Fibroblast of gingiva (primary cell): ENCODE measurements at regions not wholly inside any gene's neighbourhood (a gene's known extent, or its start where the extent isn't known, plus 50 kb on each side); places are given as distances from the start of the nearest gene placed in this dataset.

Source experiments
- DNase-seq: peaks from one replicate; pipeline ENCODE4 v3.0.0-alpha.2; 2011; ENCODE audit warnings: low read depth

DNA sequence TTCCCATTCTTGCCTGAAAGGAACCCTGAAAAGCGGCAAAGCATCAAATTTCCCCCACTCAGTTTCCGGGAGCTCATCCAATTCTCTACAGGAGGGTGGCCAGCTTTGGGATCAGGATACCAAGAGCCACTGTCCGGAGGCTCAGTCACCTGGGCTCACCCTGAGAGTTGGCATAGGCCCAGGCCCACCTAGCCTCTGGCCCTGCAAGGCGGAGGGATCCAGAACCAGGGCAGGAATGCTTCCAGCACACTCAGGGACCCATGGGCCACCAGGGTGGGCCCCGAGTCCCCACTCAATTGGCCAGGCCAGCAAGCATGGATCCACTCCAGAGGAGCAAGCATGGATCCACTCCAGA, 432.9 kb upstream of the MYT1L start:
- DNase-seq, result no peak

DNA sequence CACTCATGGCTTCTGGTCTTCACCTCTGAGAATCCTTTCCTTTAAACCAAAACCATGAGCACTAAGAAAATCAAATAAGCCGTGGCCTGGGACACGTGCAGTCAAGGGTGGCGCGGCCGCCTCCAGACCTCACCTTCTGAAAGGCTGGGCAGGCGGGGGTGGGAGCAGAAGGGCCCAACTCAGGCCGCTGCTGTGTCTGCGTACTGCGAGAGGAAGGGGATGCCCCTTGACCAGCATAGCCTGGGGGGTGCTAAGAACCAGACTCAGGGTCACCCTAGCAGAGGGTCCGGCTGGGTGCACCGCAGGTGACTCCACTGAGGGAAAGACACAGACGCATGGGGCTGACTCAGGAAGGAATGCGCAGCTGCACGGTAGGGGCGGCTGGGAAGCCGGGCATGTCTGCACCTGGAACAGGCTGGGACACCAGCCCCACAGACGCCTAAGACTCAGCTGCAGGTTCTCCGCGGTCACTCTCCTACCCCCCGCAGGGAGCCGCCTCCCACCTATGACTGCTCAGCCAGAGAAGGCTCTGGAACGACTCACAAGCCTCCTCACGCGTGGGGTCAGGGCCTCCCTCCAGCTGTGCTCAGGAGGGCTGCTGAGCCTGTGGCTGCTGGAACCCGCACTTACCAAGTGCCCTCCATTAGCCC, 432.4 kb upstream of the MYT1L start:
- DNase-seq, result no peak

DNA sequence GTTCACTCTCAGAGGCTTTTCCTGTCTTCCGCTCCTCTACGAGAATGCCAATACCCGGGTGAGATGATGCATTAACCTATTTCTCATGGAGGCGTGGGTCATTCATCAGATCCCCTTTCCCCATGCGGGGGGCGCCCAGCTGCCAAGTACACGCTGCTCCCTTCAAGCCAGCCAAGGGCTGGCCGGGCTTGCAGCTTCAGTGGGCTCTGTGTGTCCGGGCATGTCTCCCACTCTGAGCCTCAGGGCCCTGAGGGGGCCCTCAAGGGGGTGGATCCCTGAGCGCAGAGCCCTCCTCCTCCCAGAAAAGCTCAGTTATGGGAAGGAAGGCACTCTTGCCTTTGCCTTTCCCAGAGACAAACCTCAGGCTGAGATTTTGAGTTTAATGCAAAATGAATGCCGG, 431.8 kb upstream of the MYT1L start:
- DNase-seq, result no peak

DNA sequence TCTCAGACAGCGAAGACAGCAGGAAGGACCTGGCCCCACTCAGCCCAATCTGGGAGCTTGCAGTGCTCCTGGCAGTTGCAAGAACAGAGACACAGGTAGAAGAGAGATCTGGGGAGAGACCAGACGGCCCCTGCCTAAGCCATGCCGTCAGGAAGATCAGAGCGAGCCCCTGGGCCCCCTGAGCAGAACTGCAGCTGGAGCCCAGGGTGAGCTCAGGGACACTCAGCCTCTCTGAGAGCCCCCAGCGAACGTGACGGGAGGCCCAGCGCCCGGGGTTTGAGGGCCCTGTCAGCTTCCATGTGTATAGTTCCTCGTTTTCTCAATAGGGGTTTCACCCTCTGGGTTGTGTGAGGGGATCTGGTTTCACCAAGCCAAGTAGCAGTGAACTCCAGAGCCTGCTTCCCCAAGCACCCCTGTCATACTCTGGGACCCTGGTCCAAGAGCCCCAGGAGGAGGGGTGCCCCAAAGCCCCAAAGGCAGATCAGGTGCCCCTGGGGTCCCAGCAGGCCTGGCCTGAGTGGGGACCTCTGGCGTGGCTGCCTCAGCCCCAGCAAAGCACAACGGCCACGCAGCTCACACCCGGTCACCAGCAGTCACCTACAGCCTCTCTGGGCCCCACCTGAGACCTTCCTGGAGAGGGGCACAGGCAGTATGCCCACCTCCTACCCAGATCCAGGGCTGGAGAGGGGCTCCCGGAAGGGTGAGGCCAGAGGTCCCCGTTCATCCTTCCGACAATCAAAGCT, 431.3 kb upstream of the MYT1L start:
- no peak for DNase-seq

DNA sequence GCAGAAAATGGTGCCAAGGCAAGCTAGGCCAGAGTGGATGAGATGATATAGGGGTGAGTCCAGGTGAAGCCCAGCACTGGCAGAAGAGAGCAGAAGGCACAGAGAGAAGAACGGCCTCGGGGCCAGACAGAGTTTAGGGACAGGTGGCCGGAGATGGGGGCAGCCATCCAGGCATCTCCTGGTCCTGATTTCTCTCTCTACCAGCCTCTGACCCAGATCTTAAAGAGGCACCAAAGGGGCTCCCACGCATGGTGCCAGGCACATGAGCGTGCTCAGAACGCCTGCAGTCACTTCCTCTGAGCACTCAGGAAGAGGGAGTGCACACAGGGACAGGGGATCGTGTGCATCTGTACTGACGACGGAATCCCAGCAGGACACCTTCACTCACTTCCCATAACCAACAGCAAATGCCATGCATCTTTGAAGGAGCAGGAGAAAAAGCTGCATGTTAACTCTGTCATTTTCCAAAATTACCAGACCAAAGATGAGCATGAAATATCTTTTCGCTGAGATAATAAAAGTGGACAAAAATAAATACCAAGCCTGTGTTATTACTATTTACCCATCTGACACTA, 427.8 kb upstream of the MYT1L start:
- no peak for DNase-seq

DNA sequence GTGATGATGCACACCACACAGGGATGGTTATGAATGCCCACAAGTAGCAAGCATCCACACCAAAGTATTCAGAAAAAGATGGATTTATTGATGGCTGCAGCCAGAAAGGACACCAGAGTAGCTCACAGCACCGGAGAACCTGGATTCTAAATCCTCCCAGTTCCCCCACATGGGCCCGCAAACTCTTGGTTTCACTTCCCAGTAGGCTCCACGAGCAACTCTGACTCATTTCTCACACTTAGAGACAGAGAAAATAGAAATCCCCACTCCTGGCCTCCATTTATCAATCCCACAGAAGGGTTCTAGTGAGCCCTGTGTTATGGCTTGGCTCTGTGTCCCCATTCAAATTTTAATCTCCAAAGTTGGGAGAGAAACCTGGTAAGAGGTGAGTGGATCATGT, 426.7 kb upstream of the MYT1L start:
- DNase-seq, result no peak

DNA sequence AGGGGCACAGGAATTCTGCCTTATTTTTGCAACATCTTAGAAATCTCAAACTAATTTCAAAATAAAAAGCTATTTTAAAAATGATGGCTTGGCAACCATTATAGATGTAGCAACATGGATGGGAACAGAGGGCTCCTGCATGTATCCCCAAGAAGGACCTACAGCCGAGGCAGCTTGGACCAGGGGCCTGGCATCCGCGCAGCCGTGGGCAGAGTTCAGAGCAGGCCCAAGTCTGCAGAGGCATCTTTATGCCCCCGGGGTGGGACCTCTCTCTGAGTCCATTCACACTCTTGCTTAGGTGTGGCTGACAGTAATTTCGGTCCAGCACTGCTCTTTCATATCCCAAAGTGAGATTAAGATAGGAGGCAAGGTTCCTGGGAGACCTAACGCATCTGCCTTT, 425.8 kb upstream of the MYT1L start:
- no peak for DNase-seq

DNA sequence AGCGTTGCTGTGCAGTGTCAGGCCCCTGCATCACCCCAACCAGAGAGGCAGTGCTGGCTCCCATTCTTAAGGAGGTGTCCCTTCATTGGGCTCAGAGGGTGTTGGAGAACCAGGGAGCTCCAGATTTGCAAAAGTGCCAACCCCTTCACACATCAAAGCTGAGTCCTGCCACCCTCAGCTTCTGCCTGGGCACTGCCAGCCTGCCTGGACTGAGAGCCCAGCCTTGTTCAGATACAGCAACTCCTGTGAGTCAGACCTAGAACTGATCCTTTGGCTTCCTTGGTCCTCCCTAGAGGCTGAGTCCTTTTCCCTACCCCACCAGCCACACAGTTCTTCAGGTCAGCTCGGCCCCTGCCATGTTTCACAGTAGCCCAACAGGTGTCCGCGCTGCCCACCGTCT, 424.9 kb upstream of the MYT1L start:
- DNase-seq, result no peak

DNA sequence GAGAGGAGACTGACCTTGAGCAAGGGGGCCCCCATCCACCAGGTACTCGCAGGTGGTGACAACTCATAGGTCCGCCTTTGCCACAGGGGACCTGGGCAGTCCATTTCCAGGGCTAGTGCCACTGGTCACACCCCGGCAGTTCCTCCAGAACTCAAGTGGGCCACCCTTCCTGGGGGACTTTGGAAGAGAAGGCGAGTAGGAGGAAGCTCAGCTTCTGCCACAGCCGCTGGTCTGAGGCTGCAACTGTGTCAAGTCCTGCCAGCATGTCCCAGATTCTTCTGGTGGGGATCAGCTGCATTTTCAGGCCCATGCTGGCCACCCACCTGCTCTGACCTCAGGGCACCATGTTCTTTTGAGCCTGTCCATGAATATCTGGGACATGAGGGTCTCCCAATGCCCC, 423.9 kb upstream of the MYT1L start:
- DNase-seq, result no peak

DNA sequence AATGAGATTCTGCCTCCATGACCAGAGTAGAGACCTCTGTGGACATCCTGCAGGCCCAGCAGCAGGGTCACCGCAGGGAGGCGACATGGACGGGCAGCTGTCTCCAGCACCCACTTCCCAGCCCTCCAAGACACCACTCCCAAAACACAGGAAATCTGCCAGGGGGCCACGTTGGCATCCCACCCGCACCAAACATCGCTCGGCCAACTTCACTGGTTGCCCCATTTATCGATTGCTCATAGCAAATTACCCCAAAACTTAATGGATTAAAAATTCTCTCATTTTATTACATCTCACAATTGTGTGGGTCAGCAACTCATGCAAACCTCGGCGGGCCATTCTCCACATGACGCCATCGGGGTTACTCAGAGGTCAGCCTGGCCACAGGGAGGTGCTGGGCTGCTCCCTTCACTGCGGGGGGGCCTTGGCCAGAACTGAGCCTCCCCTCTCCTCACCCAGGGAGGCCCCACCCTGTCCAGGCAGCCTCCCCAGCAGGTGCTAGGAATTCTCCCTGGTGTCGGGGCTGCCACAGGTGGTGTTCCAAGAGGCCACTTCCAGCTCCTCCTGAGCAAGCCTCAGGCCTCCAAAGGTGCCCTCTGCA, 420.7 kb upstream of the MYT1L start:
- DNase-seq, result no peak

DNA sequence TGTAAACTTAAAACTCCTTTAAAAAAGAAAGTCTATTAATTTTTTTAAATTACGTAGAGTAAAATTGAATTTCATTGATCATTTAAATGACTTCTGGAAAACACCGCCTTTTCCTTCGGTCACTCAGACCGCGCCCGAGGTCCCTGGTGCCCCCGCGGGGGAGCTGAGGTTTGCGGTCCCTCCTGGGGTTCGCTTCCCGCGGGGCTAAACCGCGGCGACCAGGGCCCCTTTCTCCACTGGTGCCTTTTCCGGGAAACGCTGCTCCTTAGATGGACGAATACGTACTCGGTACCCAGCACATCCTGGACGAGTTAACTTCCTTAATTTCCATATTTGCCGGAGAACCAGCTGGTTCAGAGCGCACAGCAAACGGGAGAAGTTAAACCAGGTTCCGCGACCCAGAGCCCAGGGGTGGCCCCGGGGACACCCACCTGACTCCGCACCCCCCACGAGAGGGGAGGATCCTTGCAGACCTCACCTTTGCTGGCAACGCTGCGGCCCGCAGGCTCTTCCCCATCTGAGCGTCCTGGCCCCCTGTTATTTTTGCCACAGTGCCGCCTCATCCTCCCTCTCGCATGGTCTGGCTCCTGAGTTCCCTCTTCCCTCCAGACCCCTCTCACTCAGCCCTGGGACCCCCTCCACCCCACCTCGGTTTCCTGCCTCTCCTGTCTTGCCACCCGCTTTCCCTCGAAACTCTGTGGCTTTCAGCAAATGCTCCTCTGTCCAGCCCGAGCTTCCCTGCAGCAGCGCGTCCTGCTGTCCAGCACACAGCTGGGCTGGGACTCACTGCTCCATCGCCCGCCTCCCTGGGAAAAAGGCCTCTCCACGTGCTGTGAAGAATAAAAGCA, 420.0 kb upstream of the MYT1L start:
- DNase-seq, result no peak

DNA sequence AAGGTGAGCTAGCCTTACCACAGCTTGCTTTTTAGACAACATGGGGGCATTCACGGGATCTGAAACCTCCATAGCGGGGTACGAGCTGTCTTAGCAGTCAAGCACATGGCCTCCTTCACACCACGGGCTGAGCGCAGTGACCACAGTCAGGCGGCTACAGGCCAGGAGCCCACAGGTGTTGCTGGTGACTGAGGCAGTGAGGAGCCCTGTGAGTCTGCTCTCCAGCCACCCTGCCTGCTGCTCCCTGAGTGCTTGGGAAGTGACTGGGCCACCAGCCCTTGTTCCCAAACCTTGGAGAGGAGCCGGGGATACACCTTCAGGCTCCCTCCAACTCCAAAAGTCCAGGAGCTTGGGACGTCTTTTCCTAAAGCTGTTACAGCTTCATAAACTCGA, 418.1 kb upstream of the MYT1L start:
- no peak for DNase-seq

DNA sequence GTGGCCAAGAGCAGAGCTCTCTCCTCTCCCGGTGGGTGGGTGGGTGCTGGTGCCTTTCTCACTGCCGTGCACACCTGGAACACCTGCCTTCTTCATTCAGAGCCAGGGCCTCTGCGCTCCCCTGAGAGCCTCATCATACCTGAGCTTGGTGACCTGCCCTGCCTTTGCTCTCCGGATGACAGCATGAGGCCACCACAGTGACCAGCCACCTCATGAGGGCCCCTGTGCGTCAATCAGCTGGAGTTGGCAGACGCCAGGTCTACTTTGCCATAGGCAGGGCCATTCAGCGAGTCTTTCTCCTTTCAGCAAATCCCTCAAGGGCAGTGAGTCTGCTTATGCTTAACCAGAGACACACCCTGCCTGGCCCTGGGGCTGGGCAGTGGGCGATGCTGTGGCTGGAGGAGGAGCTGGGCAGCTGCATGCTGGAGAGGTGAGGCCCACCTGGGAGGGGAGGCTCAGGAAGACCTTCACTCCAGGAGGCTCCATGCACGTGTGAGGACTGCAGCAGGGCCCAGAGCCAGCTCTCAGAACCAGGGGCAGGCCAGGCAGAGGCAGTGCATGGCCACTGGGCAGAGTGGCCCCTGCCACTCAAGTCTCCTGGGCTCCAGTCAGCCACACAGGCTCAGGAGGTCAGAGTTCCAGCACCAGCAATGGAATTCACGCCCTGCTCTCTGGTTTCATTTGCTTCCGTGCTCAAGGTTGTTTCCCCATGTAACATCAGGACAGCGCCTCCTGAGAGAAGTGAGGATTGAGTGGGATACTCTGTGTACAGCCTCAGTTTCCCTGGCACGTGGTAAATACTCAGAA, 417.5 kb upstream of the MYT1L start:
- no peak for DNase-seq

DNA sequence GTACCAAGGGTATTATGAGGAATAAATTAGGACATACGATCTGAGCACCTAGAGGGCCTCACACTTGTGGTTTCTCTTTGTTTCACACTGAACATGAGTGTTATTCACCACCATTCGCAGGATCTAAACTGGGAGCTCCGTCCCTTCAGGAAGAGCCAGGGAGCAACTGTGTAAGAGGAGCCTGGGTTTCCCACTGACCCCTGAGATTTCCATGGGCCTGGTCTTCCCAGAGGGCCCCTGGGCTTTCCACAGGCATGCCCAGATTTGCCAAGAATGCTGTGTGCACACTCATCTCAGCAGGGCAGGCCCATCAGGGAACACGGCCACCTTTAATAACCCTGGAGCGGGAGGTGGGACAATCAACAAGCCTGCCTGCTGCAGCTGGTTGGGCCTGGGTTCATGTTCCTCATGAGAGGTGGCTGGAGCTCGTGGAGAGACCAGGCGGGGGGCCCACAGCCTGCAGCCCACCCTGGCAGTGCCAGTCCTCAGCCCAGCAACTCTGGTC, 416.8 kb upstream of the MYT1L start:
- DNase-seq, result no peak

DNA sequence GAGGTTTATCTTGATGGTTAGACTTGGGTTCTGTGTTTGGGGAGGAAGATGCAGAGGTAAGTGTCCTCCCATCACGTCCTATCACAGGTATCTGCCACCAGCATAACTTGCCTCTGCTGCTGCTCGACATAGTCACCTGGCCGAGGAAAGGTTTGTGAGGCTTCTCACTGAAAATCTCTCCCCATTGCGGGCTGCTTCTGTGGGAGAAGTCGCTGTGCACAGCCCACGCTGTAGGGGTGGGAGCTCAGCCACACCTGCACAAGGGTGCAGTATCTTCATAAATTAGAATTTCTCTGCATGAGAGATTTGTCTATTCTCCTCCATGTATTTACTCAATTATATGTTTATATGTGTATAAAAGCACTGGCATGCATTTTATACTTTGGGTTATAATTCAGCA, 415.7 kb upstream of the MYT1L start:
- no peak for DNase-seq

DNA sequence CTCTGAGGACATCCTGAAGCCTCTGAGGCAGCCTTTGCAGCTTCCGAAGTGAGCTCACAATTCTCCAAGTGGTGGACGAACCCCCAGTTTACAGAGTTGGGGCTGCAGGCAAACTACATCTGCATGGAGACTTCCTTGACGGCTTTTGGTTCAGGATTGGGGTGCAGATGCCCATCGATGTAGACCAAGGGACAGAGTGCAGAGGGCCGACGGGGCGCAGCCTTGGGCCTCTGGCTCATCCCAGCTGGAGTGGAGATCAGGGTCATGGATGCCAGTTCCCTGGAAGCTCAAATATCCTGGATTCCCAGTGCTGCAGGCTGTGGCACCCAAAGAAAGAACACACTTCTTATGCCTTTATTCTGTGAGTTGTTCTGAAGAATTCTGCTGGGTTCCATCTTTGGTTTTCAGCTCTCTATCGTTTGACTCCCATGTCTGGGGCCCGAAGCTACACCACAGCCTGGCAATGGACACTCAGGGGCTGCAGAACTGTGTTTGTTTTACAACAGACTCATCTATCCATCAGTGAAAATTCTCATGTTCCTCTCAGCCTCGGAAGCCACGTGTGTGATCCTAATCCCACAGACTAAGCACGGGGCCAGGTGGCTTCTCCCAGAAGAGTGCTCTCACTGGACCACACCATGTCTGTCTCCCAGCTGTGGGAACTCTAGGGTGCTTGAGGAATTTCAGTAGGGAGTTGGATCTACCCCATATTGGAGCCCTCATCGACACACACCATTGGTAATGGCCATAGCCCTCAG, 414.1 kb upstream of the MYT1L start:
- no peak for DNase-seq

DNA sequence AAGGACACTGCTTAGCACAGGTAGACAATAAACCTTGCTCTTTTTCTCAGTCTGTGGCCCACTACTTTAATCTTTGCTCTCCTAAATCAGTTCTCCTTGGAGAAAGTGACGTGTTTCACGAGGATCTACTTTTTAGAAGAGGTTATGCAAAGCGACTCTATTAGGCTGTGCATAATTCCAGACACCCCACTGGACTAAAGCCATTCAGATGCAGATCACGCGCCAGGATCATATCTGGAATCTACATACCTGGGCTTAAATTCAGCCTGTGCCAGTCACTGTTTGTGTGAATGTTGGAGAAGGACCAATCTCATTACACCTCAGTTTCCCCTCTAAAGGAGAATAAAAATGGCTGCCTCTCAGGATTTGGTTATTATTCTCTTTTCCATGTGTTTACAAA, 413.0 kb upstream of the MYT1L start:
- DNase-seq, result no peak

DNA sequence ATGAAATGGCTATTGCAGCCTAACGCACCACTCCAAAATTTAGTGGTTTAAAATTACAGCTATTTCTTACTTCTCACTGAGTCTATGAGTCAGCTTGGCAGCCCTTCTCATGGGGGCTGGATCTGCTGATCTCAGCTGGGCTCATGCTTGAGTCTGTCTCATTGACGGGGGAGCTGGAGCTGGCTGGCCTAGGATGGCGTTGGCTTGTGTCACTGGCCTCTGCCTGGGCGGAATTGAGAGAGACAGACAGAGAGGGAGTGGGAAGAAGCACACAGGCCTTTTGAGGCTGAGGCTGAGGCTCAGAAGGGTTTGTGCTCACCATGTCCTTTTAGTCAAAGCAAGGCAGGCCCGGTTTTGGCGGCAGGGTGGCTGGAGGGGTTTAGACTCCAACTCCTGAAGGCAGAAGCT, 412.1 kb upstream of the MYT1L start:
- no peak for DNase-seq

DNA sequence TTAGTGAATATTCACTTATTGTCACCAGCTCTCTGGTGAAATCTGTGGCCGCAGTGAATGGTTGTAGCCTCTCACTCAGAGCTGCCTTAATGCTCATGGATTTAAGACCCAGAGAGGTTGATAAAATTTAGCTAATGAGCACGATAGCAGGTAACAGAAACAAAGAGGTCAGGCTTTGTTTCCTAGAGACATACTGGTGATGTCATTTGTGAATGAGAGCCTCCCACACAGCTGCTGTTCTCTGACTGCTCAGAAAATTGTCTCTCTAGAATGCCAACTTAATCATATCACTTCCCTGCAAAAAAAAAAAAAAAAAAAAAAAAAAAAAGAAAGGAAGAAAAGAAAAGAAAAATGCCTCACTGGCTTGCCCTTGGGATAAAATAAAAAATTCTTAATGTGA, 411.7 kb upstream of the MYT1L start:
- no peak for DNase-seq

DNA sequence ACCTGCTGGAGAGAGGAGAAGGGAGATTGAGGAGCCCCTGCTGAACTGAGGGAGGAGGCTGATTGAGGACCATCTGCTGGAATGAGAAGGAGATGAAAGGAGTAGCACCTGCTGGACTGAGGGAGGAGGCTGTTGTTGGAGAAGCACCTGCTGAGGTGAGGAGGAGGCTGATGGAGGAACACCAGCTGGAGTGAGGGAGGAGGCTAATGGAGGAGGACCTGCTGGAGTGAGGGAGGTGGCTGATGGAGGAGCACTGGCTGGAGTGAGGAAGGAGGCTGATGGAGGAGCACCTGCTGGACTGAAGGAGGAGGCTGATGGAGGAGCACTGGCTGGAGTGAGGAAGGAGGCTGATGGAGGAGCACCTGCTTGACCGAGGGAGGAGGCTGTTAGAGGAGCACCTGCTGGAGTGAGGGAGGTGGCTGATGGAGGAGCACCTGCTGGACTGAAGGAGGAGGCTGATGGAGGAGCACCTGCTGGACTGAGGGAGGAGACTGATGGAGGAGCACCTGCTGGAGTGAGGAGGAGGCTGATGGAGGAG, 409.2 kb upstream of the MYT1L start:
- DNase-seq, result no peak
